Renal cortical epithelial cell (primary cell): ENCODE measurements at regions not wholly inside any gene's neighbourhood (a gene's known extent, or its start where the extent isn't known, plus 50 kb on each side); places are given as distances from the start of the nearest gene placed in this dataset.

Experiments used
- DNase-seq: peaks from one replicate; pipeline ENCODE4 v3.0.0-alpha.2; 2011; ENCODE audit warnings: low read depth

GRCh38 chr4:173703021-173703420 is 173.0 kb upstream of the HAND2 start:
- DNase-seq = no peak

GRCh38 chr4:173700650-173701049 is 170.6 kb upstream of the HAND2 start:
- DNase-seq = no peak

- DNase-seq = no peak
These were observed 169.9 kb upstream of the HAND2 start for GRCh38 chr4:173699841-173700475.

- DNase-seq = no peak
These were observed 168.7 kb upstream of the HAND2 start for GRCh38 chr4:173698557-173699262.

- DNase-seq = no peak
These were observed 167.8 kb upstream of the HAND2 start for GRCh38 chr4:173697840-173698239.

- DNase-seq = no peak
These were observed 166.5 kb upstream of the HAND2 start for GRCh38 chr4:173696551-173696950.

GRCh38 chr4:173696011-173696410 is 166.0 kb upstream of the HAND2 start:
- DNase-seq = no peak

- DNase-seq = no peak
These were observed 155.8 kb upstream of the HAND2 start for GRCh38 chr4:173685831-173686210.

GRCh38 chr4:173685165-173685830 is 155.3 kb upstream of the HAND2 start:
- DNase-seq = no peak

GRCh38 chr4:173684223-173684622 is 154.2 kb upstream of the HAND2 start:
- DNase-seq = no peak

GRCh38 chr4:173682609-173683008 is 152.6 kb upstream of the HAND2 start:
- no peak for DNase-seq

- no peak for DNase-seq
These were observed 150.2 kb upstream of the HAND2 start for GRCh38 chr4:173680278-173680677.

GRCh38 chr4:173675446-173675845 is 145.4 kb upstream of the HAND2 start:
- no peak for DNase-seq

- no peak for DNase-seq
These were observed 139.6 kb upstream of the HAND2 start for GRCh38 chr4:173669460-173670179.

- DNase-seq = no peak
These were observed 131.0 kb upstream of the HAND2 start for GRCh38 chr4:173661001-173661400.

- no peak for DNase-seq
These were observed 126.9 kb upstream of the HAND2 start for GRCh38 chr4:173656898-173657297.

GRCh38 chr4:173652283-173652931 is 122.4 kb upstream of the HAND2 start:
- no peak for DNase-seq

GRCh38 chr4:173651651-173652282 is 121.7 kb upstream of the HAND2 start:
- no peak for DNase-seq

GRCh38 chr4:173647902-173648301 is 117.9 kb upstream of the HAND2 start:
- DNase-seq = no peak

- DNase-seq = no peak
These were observed 112.5 kb upstream of the HAND2 start for GRCh38 chr4:173642509-173642908.

- DNase-seq = no peak
These were observed 105.4 kb upstream of the HAND2 start for GRCh38 chr4:173635395-173635794.

GRCh38 chr4:173626277-173626676 is 96.2 kb upstream of the HAND2 start:
- no peak for DNase-seq
